GM23338 (cell line): ENCODE measurements at regions not wholly inside any gene's neighbourhood (a gene's known extent, or its start where the extent isn't known, plus 50 kb on each side); places are given as distances from the start of the nearest gene placed in this dataset.

Source experiments
- ETS1 ChIP-seq: IDR thresholded peaks from 2 replicates; pipeline ENCODE4 v1.6.1; 2016; ENCODE audit warnings: antibody characterized with exemption
- EZH2 ChIP-seq: fragments of 200-600 bp; sonication (generic); IDR thresholded peaks from one replicate; pipeline ENCODE4 v1.8.0; 2017; ENCODE audit warnings: antibody characterized with exemption, mild to moderate bottlenecking, low read depth; ENCODE audit not compliant: unreplicated experiment
- JUNB ChIP-seq: IDR thresholded peaks from one replicate; pipeline ENCODE4 v1.6.1; 2016; ENCODE audit warnings: antibody characterized with exemption; ENCODE audit not compliant: unreplicated experiment
- NANOG ChIP-seq: IDR thresholded peaks from 2 replicates; pipeline ENCODE4 v1.6.1; 2016; ENCODE audit warnings: antibody characterized with exemption, borderline replicate concordance
- POLR2AphosphoS5 ChIP-seq: IDR thresholded peaks from 2 replicates; pipeline ENCODE4 v1.6.1; 2016; ENCODE audit warnings: antibody characterized with exemption, low read depth
- REST ChIP-seq: IDR thresholded peaks from one replicate; pipeline ENCODE4 v1.6.1; 2018; ENCODE audit warnings: antibody characterized with exemption; ENCODE audit not compliant: unreplicated experiment
- STAT1 ChIP-seq: IDR thresholded peaks from one replicate; pipeline ENCODE4 v1.6.1; 2016; ENCODE audit warnings: antibody characterized with exemption; ENCODE audit not compliant: unreplicated experiment
- ZNF462 ChIP-seq: fragments of 250-450 bp; sonication (Bioruptor Pico); IDR thresholded peaks from 2 replicates; pipeline ENCODE4 v1.5.0; 2020; ENCODE audit warnings: mild to moderate bottlenecking, moderate library complexity

GRCh38 chr3:74789111-74789510, 174.7 kb upstream of the CNTN3 start (continued):
- TF ChIP-seq ZNF462, result no peak
- no peak for TF ChIP-seq NANOG
- TF ChIP-seq STAT1, result no peak
- no peak for TF ChIP-seq POLR2AphosphoS5
- TF ChIP-seq ETS1, result no peak
- no peak for TF ChIP-seq JUNB
- no peak for TF ChIP-seq REST
- no peak for TF ChIP-seq EZH2
